WTC11 (cell line): ENCODE measurements at regions not wholly inside any gene's neighbourhood (a gene's known extent, or its start where the extent isn't known, plus 50 kb on each side); places are given as distances from the start of the nearest gene placed in this dataset.

Experiments used
- ATAC-seq: fragments of 200-7000 bp; cut with Tn5 transposase; 2 replicates; pipeline ENCODE4 v1.10.0; 2021; ENCODE audit warnings: mild to moderate bottlenecking, moderate library complexity
- CTCF ChIA-PET: fragments of 300-600 bp; sonication (Branson Sonifier 250); formaldehyde crosslinking; loops from one replicate; lab custom pipeline; 2021; ENCODE audit warnings: antibody characterized with exemption; lab: Charles Lee
- POLR2A ChIA-PET: fragments of 350-600 bp; sonication (Branson Sonifier 250); formaldehyde crosslinking; loops from one replicate; lab custom pipeline; 2021; ENCODE audit warnings: antibody characterized with exemption; lab: Charles Lee
- DNase-seq: peaks from one replicate; pipeline ENCODE4 v3.0.0; 2021; ENCODE audit warnings: low spot score
- H3K27ac Mint-ChIP-seq: 2 replicates; pipeline ENCODE4 v1.8.0; 2021; ENCODE audit warnings: mixed read lengths
- H3K27me3 Mint-ChIP-seq: 2 replicates; pipeline ENCODE4 v1.8.0; 2021; ENCODE audit warnings: low read depth, mild to moderate bottlenecking, moderate library complexity, mixed read lengths
- H3K36me3 Mint-ChIP-seq: 2 replicates; pipeline ENCODE4 v1.8.0; 2021; ENCODE audit warnings: mixed read lengths
- H3K4me1 Mint-ChIP-seq: 2 replicates; pipeline ENCODE4 v1.8.0; 2022; ENCODE audit warnings: mixed read lengths
- H3K4me3 Mint-ChIP-seq: 2 replicates; pipeline ENCODE4 v1.8.0; 2021; ENCODE audit warnings: mild to moderate bottlenecking, moderate library complexity, mixed read lengths
- H3K9me3 Mint-ChIP-seq: 2 replicates; pipeline ENCODE4 v1.8.0; 2021; ENCODE audit warnings: mixed read lengths
- ARID4B ChIP-seq: sonication (generic); formaldehyde crosslinking; IDR thresholded peaks from 2 replicates; pipeline ENCODE4 v1.8.0; 2023; ENCODE audit warnings: missing genetic modification reagents, mild to moderate bottlenecking, borderline replicate concordance
- ATF3 ChIP-seq: sonication (generic); formaldehyde crosslinking; conservative IDR thresholded peaks from 2 replicates; pipeline ENCODE4 v1.8.1; 2022; ENCODE audit warnings: mild to moderate bottlenecking, missing genetic modification reagents
- ATF6 ChIP-seq: sonication (generic); formaldehyde crosslinking; IDR thresholded peaks from 2 replicates; pipeline ENCODE4 v1.8.1; 2023; ENCODE audit warnings: mild to moderate bottlenecking, missing genetic modification reagents
- E2F4 ChIP-seq: sonication (generic); formaldehyde crosslinking; IDR thresholded peaks from 2 replicates; pipeline ENCODE4 v1.8.1; 2022; ENCODE audit warnings: low read depth, mild to moderate bottlenecking, moderate library complexity, missing genetic modification reagents, borderline replicate concordance
- FOXJ3 ChIP-seq: sonication (generic); formaldehyde crosslinking; IDR thresholded peaks from 2 replicates; pipeline ENCODE4 v1.9.0; 2021; ENCODE audit warnings: missing genetic modification reagents, mild to moderate bottlenecking, borderline replicate concordance
- FOXK1 ChIP-seq: sonication (generic); formaldehyde crosslinking; IDR thresholded peaks from 2 replicates; pipeline ENCODE4 v1.8.0; 2022; ENCODE audit warnings: mild to moderate bottlenecking, moderate library complexity, missing genetic modification reagents
- GRHL2 ChIP-seq: fragments of 250-450 bp; sonication (Bioruptor Pico); IDR thresholded peaks from 2 replicates; pipeline ENCODE4 v1.8.0; 2022; ENCODE audit warnings: mild to moderate bottlenecking, moderate library complexity; ENCODE audit not compliant: insufficient replicate concordance, severe bottlenecking
- NR1H2 ChIP-seq: sonication (generic); formaldehyde crosslinking; IDR thresholded peaks from 2 replicates; pipeline ENCODE4 v1.9.0; 2021; ENCODE audit warnings: mild to moderate bottlenecking, moderate library complexity, missing genetic modification reagents
- NR3C1 ChIP-seq: sonication (generic); formaldehyde crosslinking; conservative IDR thresholded peaks from 2 replicates; pipeline ENCODE4 v1.8.1; 2023; ENCODE audit warnings: low read depth, mild to moderate bottlenecking, missing genetic modification reagents
- RORB ChIP-seq: fragments of 250-450 bp; sonication (Bioruptor Pico); IDR thresholded peaks from 2 replicates; pipeline ENCODE4 v1.9.0; 2021; ENCODE audit warnings: mild to moderate bottlenecking
- SP1 ChIP-seq: sonication (generic); formaldehyde crosslinking; conservative IDR thresholded peaks from 2 replicates; pipeline ENCODE4 v1.8.1; 2022; ENCODE audit warnings: missing genetic modification reagents
- ZBTB21 ChIP-seq: sonication (generic); formaldehyde crosslinking; IDR thresholded peaks from 2 replicates; pipeline ENCODE4 v1.8.1; 2023; ENCODE audit warnings: mild to moderate bottlenecking, missing genetic modification reagents, borderline replicate concordance
- ZNF232 ChIP-seq: sonication (generic); formaldehyde crosslinking; IDR thresholded peaks from 2 replicates; pipeline ENCODE4 v1.8.0; 2022; ENCODE audit warnings: mild to moderate bottlenecking, missing genetic modification reagents
- ZNF281 ChIP-seq: sonication (generic); formaldehyde crosslinking; IDR thresholded peaks from 2 replicates; pipeline ENCODE4 v1.8.0; 2023; ENCODE audit warnings: mild to moderate bottlenecking, missing genetic modification reagents
- ZNF317 ChIP-seq: sonication (generic); formaldehyde crosslinking; IDR thresholded peaks from 2 replicates; pipeline ENCODE4 v1.8.1; 2023; ENCODE audit warnings: low read depth, mild to moderate bottlenecking, moderate library complexity, missing genetic modification reagents, borderline replicate concordance

- TF ChIP-seq FOXJ3 (CRISPR knock-in tag) = no peak
- TF ChIP-seq E2F4 (CRISPR knock-in tag) = no peak
- TF ChIP-seq ATF6 (CRISPR knock-in tag) = no peak
- TF ChIP-seq ZBTB21 (CRISPR knock-in tag) = no peak
Observed at GRCh38 chr9:129270903-129271431, 92.9 kb upstream of the IER5L start (continued).

GRCh38 chr9:129270205-129270604 lies 92.1 kb upstream of the IER5L start:
- Mint-ChIP-seq H3K4me1 (peaks cover 12% of the 10 kb centered on the region), H3K4me3 (no peak overlapping the region), H3K27me3 (peaks cover 1% of the 10 kb centered on the region; the same call in 1 of the 2 replicates), H3K36me3 (no peaks in the 10 kb centered on the region), H3K9me3 (peaks cover 5% of the 10 kb centered on the region; the same call in 1 of the 2 replicates), H3K27ac (no peak overlapping the region)
- no peak for ATAC-seq
- ChIA-PET POLR2A (no interaction called here), CTCF (no interaction called here)
- DNase-seq = no peak
- TF ChIP-seq NR1H2 (CRISPR knock-in tag) (no peak), NR3C1 (no peak), FOXK1 (CRISPR knock-in tag) (no peak), SP1 (CRISPR knock-in tag) (no peak), ZNF317 (CRISPR knock-in tag) (no peak), E2F4 (CRISPR knock-in tag) (no peak), ZNF232 (CRISPR knock-in tag) (no peak), ATF3 (CRISPR knock-in tag) (no peak), RORB (CRISPR knock-in tag) (no peak), ARID4B (CRISPR knock-in tag) (no peak)

GRCh38 chr9:129267141-129267540 lies 89.1 kb upstream of the IER5L start:
- ChIA-PET CTCF (interaction anchor here (0.6 kb wide), 1 partner anchor 92 kb away, joined by 3 read pairs; no protein-coding TSS in a partner anchor), POLR2A (no interaction called here)
- no peak for TF ChIP-seq GRHL2 (CRISPR knock-in tag)
- TF ChIP-seq ZNF281 (CRISPR knock-in tag) = no peak
- H3K27ac Mint-ChIP-seq = no peak overlapping the region
- no peak for ATAC-seq
- H3K36me3 Mint-ChIP-seq = no peaks in the 10 kb centered on the region
- no peak overlapping the region for H3K4me3 Mint-ChIP-seq
- peaks cover 18% of the 10 kb centered on the region for H3K4me1 Mint-ChIP-seq
- H3K9me3 Mint-ChIP-seq = peaks cover 8% of the 10 kb centered on the region
- peaks cover 6% of the 10 kb centered on the region; the same call in 1 of the 2 replicates for H3K27me3 Mint-ChIP-seq
- no peak for DNase-seq
